RWPE2 (cell line): ENCODE measurements at regions not wholly inside any gene's neighbourhood (a gene's known extent, or its start where the extent isn't known, plus 50 kb on each side); places are given as distances from the start of the nearest gene placed in this dataset.

Experiments
- ATAC-seq: fragments of 200-7000 bp; cut with Tn5 transposase; 3 replicates; pipeline ENCODE4 v1.9.1; 2021; ENCODE audit warnings: low read depth
- DNase-seq: peaks from one replicate; pipeline ENCODE4 v3.0.0-alpha.2; 2020; ENCODE audit warnings: low spot score
- H3K27ac ChIP-seq: fragments of 450-650 bp; 2 replicates; pipeline ENCODE4 v1.5.1; 2017; ENCODE audit warnings: mild to moderate bottlenecking; ENCODE audit not compliant: poor library complexity, severe bottlenecking
- H3K27me3 ChIP-seq: fragments of 250-450 bp; sonication (Bioruptor Pico); 2 replicates; pipeline ENCODE4 v1.5.1; 2021; ENCODE audit warnings: mild to moderate bottlenecking, moderate library complexity; ENCODE audit not compliant: insufficient read depth, poor library complexity, severe bottlenecking
- H3K36me3 ChIP-seq: fragments of 250-450 bp; sonication (Bioruptor Pico); 2 replicates; pipeline ENCODE4 v1.5.1; 2020; ENCODE audit warnings: low read depth, mild to moderate bottlenecking, moderate library complexity
- H3K4me1 ChIP-seq: fragments of 250-450 bp; sonication (Bioruptor Pico); 2 replicates; pipeline ENCODE4 v1.5.1; 2021; ENCODE audit warnings: mild to moderate bottlenecking, moderate library complexity; ENCODE audit not compliant: insufficient read depth, poor library complexity, severe bottlenecking
- H3K4me3 ChIP-seq: fragments of 250-450 bp; sonication (Bioruptor Pico); 2 replicates; pipeline ENCODE4 v1.5.1; 2021; ENCODE audit warnings: mild to moderate bottlenecking, moderate library complexity; ENCODE audit not compliant: severe bottlenecking
- H3K9me3 ChIP-seq: fragments of 250-450 bp; sonication (Bioruptor Pico); 2 replicates; pipeline ENCODE4 v1.5.1; 2021; ENCODE audit warnings: mild to moderate bottlenecking, moderate library complexity; ENCODE audit not compliant: severe bottlenecking
- TF ChIP-seq, protein P1 (sequence below): fragments of 450-650 bp; IDR thresholded peaks from one replicate; pipeline ENCODE4 v1.5.1; 2017; ENCODE audit warnings: mild to moderate bottlenecking, moderate library complexity; ENCODE audit not compliant: poor library complexity, severe bottlenecking

DNA sequence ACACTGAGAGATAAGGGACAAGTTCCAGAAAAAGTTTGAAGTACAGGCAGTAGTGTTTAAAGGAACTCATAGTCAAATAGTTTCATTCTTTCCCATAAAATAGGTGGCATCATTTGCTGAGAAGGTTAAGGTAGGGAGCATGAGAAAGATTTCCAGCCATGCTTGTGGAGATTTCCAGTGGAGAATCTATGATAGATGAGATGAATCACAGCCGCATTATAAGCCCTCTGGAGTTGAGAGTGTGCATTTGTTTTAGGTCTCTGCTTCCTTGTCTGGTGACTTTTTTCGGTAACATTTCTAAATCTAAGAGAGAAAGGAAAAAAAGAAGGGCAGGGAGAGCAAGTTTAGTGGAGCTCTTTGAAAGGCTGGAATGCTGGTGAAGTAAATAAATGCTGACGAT is 108.7 kb downstream of the DISP1 start:
- H3K36me3 ChIP-seq = no peaks in the 10 kb centered on the region
- H3K9me3 ChIP-seq = no peaks in the 10 kb centered on the region
- DNase-seq (no peak), ATAC-seq (no peak)
- H3K27me3 ChIP-seq = no peaks in the 10 kb centered on the region
- H3K4me1 ChIP-seq = no peaks in the 10 kb centered on the region
- TF ChIP-seq, protein P1, sequence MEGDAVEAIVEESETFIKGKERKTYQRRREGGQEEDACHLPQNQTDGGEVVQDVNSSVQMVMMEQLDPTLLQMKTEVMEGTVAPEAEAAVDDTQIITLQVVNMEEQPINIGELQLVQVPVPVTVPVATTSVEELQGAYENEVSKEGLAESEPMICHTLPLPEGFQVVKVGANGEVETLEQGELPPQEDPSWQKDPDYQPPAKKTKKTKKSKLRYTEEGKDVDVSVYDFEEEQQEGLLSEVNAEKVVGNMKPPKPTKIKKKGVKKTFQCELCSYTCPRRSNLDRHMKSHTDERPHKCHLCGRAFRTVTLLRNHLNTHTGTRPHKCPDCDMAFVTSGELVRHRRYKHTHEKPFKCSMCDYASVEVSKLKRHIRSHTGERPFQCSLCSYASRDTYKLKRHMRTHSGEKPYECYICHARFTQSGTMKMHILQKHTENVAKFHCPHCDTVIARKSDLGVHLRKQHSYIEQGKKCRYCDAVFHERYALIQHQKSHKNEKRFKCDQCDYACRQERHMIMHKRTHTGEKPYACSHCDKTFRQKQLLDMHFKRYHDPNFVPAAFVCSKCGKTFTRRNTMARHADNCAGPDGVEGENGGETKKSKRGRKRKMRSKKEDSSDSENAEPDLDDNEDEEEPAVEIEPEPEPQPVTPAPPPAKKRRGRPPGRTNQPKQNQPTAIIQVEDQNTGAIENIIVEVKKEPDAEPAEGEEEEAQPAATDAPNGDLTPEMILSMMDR = no peak
- no peak overlapping the region for H3K27ac ChIP-seq
- H3K4me3 ChIP-seq = no peak overlapping the region

DNA sequence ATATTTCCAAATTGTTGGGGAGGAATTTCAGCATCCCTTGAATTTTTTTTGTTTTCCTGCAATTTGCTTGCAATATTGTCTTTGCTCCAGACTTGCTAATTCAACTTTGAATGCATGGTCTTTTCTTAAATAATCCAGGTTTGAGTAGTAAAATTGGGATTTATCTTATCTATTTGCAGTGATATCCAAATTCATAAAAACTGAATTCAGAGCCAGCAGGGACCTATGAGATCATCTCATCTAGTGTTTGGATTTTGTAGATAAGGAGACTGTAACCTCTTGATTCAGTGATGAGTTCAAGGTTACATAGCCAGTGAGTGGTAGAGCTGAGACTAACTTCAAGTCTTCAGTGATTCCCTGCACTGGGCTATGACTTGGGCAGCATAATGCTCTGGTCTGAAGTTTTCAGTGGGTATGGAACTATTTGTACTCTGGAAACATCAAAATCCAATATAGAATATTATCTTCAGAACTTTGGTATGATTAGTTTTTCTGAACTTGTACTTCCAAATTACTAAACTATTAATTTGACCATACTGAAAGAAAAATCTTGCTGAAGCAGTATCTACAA is 109.4 kb downstream of the DISP1 start:
- DNase-seq = no peak
- Histone ChIP-seq H3K4me1 (no peaks in the 10 kb centered on the region), H3K9me3 (no peaks in the 10 kb centered on the region), H3K4me3 (no peak overlapping the region), H3K27ac (no peak overlapping the region), H3K36me3 (no peaks in the 10 kb centered on the region), H3K27me3 (no peaks in the 10 kb centered on the region)
- ATAC-seq = no peak
- TF ChIP-seq, protein P1 = no peak

DNA sequence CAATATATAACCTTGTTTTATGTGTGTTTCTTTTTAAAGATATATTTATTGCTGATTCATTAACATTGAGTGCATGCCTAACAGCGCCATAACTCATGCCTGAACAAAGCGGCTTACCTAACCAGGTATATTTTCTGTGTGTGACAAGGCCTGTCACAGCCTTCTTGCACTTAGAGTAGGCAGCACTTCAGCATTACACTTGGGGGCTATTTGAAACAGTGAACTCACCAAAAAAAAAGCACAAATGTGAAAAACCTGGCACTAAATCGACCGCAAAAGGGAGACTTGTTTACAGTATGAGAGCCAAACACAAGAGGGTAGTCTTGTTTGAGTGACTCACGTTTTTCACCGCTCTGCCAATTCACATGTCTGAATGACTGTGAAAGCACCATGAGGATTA is 111.7 kb downstream of the DISP1 start:
- TF ChIP-seq, protein P1 = no peak
- Histone ChIP-seq H3K4me3 (no peak overlapping the region), H3K27me3 (no peaks in the 10 kb centered on the region), H3K9me3 (no peaks in the 10 kb centered on the region), H3K27ac (no peak overlapping the region), H3K4me1 (no peaks in the 10 kb centered on the region), H3K36me3 (no peaks in the 10 kb centered on the region)
- ATAC-seq (no peak), DNase-seq (no peak)

GRCh38 chr1:222927031-222927430 is 112.2 kb downstream of the DISP1 start:
- Histone ChIP-seq H3K27me3 (no peaks in the 10 kb centered on the region), H3K4me1 (no peaks in the 10 kb centered on the region), H3K9me3 (no peaks in the 10 kb centered on the region), H3K4me3 (no peak overlapping the region), H3K27ac (no peak overlapping the region), H3K36me3 (no peaks in the 10 kb centered on the region)
- TF ChIP-seq, protein P1 = no peak
- ATAC-seq = no peak
- DNase-seq = no peak

DNA sequence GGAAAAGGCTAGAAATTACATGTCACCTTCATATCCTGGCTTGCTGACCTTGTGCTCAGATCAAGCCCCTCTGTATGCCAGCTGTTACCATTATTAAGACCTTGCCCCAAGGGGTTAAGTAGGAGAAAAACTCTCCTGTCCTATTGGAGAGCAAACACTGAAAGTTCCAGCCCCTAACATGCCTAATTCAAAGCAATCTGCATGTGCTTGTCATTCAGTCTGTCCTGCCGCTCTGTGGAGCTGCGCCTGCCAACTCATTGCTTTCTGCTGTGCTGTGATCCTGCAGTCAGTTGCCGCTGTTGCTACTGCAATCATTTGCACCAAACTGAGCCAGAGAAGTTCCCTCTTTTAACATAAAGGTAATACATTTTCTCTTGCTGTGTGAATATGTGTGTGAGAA is 113.4 kb downstream of the DISP1 start:
- no peak for ATAC-seq
- no peak overlapping the region for H3K27ac ChIP-seq
- no peaks in the 10 kb centered on the region for H3K4me1 ChIP-seq
- DNase-seq = no peak
- TF ChIP-seq, protein P1 = no peak
- H3K4me3 ChIP-seq = no peak overlapping the region
- H3K9me3 ChIP-seq = no peaks in the 10 kb centered on the region
- no peaks in the 10 kb centered on the region for H3K36me3 ChIP-seq
- no peaks in the 10 kb centered on the region for H3K27me3 ChIP-seq
